Subcutaneous abdominal adipose tissue (tissue), 5 donors: ENCODE measurements at regions not wholly inside any gene's neighbourhood (a gene's known extent, or its start where the extent isn't known, plus 50 kb on each side); places are given as distances from the start of the nearest gene placed in this dataset.

Source experiments
- H3K27ac ChIP-seq: one replicate; pipeline ENCODE4 v1.7.0; 2013; ENCODE audit warnings: low read depth, mild to moderate bottlenecking, inconsistent platforms, low read length, moderate library complexity
- H3K27me3 ChIP-seq, 5 donors: one replicate each; pipeline ENCODE4 v1.7.0; 2013; ENCODE audit warnings: low read length in 5 of 5, inconsistent platforms in 1 of 5; ENCODE audit not compliant: control insufficient read depth in 5 of 5, insufficient read depth in 4 of 5
- H3K36me3 ChIP-seq, 5 donors: one replicate each; pipeline ENCODE4 v1.7.0; 2013; ENCODE audit warnings: low read length in 5 of 5; ENCODE audit not compliant: control insufficient read depth in 5 of 5, insufficient read depth in 5 of 5
- H3K4me1 ChIP-seq, 5 donors: one replicate each; pipeline ENCODE4 v1.7.0; 2013; ENCODE audit warnings: low read length in 5 of 5, mild to moderate bottlenecking in 3 of 5, moderate library complexity in 1 of 5; ENCODE audit not compliant: control insufficient read depth in 5 of 5, insufficient read depth in 5 of 5
- H3K4me3 ChIP-seq, 5 donors: one replicate each; pipeline ENCODE4 v1.7.0; 2013; ENCODE audit warnings: low read length in 5 of 5, low read depth in 1 of 5
- H3K9ac ChIP-seq, 5 donors: one replicate each; pipeline ENCODE4 v1.7.0; 2013; ENCODE audit warnings: low read length in 5 of 5, mild to moderate bottlenecking in 4 of 5, moderate library complexity in 3 of 5
- H3K9me3 ChIP-seq, 5 donors: one replicate each; pipeline ENCODE4 v1.7.0; 2013; ENCODE audit warnings: low read length in 5 of 5; ENCODE audit not compliant: control insufficient read depth in 5 of 5
- donor health status: healthy.
- donor health status: healthy.
- donor health status: healthy.
- donor health status: healthy.
- donor health status: healthy.

DNA sequence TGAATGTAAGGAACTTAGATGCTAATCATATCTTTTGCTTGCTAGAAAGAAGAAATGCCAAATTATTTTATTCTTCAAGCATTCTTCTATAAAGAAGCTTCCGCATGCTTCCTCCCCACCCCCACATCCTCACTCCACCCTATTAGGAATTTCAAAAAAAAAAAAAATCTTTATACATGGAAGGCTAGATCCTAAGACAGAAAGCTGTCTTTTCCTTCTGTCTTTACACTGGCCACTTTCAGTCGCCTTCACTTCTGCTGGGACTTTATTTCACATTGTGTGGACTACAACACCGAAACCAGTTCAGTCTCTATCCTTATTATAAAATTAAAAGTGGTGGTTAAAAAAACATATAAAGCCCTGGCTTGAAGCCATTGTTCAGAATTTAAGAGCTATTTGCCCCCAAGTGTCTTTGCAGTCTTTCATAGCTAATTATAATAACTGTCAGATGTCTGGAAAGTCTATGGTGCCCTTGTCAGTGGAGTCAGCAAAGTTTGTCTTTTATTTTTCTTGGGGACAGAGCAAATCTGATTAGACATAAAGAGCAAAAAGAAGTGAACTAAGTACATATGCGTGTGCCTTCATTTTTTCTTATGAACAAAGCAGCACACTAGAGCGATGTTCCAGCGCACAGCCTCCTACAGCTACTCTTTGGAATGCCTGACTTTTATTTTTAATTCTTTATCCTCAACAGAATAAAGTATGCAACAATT lies 297.7 kb downstream of the PTPRC start:
- H3K9me3 ChIP-seq, result no peaks in the 10 kb centered on the region
- H3K4me1 ChIP-seq, result peaks cover 3 to 35% (median 19%) of the 10 kb centered on the region in 5 donors
- no peaks in the 10 kb centered on the region for H3K27me3 ChIP-seq
- H3K36me3 ChIP-seq, result no peaks in the 10 kb centered on the region
- H3K9ac ChIP-seq, result peak overlapping the region; percentile 73 to 84 (median 78)
- H3K27ac ChIP-seq, result peak overlapping the region; percentile 80
- H3K4me3 ChIP-seq, result peak overlapping the region; percentile 81 to 97 (median 87)

DNA sequence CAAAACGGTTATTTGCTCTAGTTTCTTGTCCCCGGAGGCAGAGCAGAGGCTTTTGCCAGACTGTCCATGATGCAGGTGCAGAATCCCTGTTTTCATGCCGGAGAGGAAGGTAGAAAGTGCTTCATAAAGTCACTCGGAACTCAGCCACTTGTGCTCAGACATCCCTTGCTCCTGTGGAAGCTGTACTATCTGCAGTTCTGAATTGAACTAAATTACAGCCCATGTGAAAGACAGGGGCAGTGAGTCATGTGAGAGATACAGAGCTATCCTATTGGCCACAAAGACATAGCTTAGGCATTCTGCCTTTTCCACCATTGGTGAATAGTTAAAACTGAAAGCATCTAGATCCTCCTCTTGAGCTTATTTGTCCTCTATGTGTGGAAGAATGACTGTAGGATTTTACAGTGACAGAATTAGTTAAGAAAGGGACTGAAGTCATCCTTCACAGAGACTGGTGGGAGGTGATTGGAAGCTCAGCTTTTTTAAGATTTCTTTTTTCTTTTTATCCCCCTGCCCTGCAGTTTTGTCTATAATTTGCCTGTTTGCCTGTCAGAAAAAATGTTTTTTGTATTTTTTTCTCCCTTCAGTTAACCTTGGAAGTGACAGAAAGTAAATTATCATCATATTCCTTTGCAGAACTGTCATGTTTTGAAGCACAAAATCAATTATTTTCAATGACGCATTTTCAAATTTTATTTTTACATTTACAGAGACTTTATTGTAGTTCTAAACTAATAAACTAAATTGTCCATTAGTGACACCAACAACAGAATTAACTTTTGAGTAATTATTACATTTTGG lies 298.6 kb downstream of the PTPRC start:
- Histone ChIP-seq H3K27ac (peak overlapping the region; percentile 80), H3K9ac (peak overlapping the region; percentile 73 to 84 (median 78))

DNA sequence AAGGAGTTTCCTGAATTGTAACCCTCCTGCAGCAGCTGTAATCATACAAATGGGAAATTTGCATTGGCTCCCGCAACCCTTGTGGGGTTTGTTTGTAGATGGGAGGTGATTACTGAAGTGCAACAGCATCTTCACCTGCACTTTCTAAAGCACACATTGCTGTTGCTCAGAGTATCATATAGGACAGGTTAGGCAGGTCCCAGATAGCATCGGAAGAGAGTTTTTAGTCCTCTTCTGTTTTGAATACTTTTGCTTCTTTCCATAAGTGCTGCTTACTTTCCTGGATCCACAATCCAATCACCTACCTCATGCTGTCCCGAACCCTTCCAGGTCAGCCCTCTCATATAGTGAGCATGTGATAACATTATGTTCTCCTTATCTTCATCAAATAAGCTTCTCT lies 300.4 kb downstream of the PTPRC start:
- Histone ChIP-seq H3K27ac (no peak overlapping the region), H3K9me3 (no peaks in the 10 kb centered on the region), H3K4me3 (no peak overlapping the region), H3K9ac (no peak overlapping the region), H3K27me3 (no peaks in the 10 kb centered on the region), H3K4me1 (peaks cover 3 to 29% (median 18%) of the 10 kb centered on the region in 5 donors), H3K36me3 (no peaks in the 10 kb centered on the region)

More for the DNA sequence above, 298.6 kb downstream of the PTPRC start:
- Histone ChIP-seq H3K4me3 (peak overlapping the region; percentile 81 to 97 (median 87)), H3K4me1 (peaks cover 3 to 33% (median 19%) of the 10 kb centered on the region in 5 donors), H3K9me3 (no peaks in the 10 kb centered on the region), H3K27me3 (no peaks in the 10 kb centered on the region), H3K36me3 (no peaks in the 10 kb centered on the region)

DNA sequence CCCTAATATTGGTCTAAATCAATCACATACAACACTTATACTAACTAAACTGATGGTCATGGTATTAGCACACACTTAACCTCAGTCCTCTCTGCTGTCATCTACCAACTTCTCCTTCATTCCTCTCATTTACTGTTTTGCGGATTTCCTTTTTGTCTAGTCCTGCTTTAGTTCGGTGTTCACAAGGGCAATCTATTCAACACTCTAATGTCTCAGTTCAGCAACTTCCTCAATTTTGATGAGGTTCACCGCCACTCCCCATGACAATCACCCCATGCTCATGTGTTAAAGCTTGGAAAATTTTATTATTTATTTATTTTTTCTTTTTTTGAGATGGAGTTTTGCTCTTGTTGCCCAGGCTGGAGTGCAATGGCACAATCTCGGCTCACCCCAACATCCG lies 301.1 kb downstream of the PTPRC start:
- Histone ChIP-seq H3K9ac (no peak overlapping the region), H3K4me1 (peaks cover 3 to 23% (median 14%) of the 10 kb centered on the region in 5 donors), H3K4me3 (no peak overlapping the region), H3K27me3 (no peaks in the 10 kb centered on the region), H3K36me3 (no peaks in the 10 kb centered on the region), H3K27ac (no peak overlapping the region), H3K9me3 (no peaks in the 10 kb centered on the region)

DNA sequence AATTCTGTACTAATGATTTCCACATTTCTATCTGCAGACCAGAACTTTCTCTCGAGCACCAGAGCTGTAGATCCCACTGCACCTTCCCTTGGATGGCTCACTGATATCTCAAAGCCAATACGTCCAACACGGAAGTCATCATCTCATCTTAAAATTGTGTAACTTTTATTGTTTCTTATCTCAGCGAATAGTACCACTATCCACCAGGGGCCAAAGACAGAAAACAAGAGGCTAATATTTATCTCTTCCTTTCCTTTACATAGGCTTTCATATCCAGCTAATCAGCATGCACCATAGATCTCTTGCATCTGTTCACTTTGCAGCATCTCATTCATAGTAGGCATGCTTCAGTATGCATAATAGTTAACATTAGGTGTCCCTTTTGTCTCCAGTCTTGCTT lies 303.6 kb downstream of the PTPRC start:
- no peak overlapping the region for H3K4me3 ChIP-seq
- no peaks in the 10 kb centered on the region for H3K27me3 ChIP-seq
- no peak overlapping the region for H3K27ac ChIP-seq
- H3K4me1 ChIP-seq, result peaks cover 0 to 1% (median 0%) of the 10 kb centered on the region in 5 donors
- no peaks in the 10 kb centered on the region for H3K9me3 ChIP-seq
- no peaks in the 10 kb centered on the region for H3K36me3 ChIP-seq
- no peak overlapping the region for H3K9ac ChIP-seq

DNA sequence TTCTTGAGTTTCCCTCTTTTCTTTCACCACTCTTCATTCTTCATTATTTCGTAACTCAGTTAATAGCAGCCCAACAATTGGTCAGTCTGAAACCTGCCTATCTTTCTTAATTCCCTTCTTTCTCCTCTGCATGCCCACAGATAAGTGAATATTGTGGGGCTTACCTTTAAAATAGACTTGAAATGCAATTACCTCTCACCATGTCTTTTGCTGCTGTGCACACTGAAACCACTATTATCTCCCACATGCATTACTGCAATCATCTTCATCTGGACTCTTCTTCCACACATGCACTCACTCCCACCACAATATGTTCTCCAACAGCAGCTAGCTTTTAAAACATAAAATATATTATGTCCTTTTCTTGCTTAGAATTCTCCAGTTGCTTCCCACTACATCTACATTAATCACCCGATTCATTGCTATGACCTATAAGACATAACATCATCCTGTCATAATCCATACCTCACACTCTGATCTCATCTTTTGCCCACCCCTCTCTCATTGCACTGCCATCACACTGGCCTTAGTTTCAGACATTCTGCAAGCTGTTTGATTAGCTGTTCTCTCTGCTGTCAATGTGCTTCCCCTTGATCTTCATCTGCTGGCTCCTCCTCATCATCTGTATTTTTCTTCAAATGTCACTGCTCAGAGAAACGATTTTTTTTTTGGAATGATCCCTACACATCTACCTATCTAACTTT lies 304.8 kb downstream of the PTPRC start:
- Histone ChIP-seq H3K9me3 (no peaks in the 10 kb centered on the region), H3K27ac (no peak overlapping the region), H3K36me3 (no peaks in the 10 kb centered on the region), H3K9ac (no peak overlapping the region), H3K27me3 (no peaks in the 10 kb centered on the region), H3K4me3 (no peak overlapping the region), H3K4me1 (no peaks in the 10 kb centered on the region)

DNA sequence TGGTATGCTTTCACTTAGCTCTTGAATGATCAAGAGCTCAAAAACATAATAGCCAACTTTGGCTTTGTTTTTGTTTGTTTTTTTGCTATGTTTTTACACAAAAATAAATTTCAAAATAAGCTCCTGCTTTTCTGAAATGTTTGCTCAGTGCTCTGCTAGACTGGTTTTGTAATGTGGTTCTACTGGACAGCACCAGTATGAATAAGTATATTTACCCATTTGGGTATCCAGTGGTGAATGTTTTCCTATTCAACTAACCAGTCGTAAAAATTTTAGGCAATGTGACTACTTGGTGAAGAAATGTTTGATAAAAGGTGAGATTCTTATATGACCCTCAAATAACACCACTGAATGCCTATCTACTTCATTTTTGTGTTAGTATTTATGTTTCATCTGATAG lies 308.6 kb downstream of the PTPRC start:
- H3K9ac ChIP-seq, result no peak overlapping the region
- H3K36me3 ChIP-seq, result no peaks in the 10 kb centered on the region
- H3K27me3 ChIP-seq, result no peaks in the 10 kb centered on the region
- H3K4me1 ChIP-seq, result no peaks in the 10 kb centered on the region
- no peak overlapping the region for H3K27ac ChIP-seq
- peaks cover 0 to 2% (median 0%) of the 10 kb centered on the region in 5 donors for H3K9me3 ChIP-seq
- H3K4me3 ChIP-seq, result no peak overlapping the region

DNA sequence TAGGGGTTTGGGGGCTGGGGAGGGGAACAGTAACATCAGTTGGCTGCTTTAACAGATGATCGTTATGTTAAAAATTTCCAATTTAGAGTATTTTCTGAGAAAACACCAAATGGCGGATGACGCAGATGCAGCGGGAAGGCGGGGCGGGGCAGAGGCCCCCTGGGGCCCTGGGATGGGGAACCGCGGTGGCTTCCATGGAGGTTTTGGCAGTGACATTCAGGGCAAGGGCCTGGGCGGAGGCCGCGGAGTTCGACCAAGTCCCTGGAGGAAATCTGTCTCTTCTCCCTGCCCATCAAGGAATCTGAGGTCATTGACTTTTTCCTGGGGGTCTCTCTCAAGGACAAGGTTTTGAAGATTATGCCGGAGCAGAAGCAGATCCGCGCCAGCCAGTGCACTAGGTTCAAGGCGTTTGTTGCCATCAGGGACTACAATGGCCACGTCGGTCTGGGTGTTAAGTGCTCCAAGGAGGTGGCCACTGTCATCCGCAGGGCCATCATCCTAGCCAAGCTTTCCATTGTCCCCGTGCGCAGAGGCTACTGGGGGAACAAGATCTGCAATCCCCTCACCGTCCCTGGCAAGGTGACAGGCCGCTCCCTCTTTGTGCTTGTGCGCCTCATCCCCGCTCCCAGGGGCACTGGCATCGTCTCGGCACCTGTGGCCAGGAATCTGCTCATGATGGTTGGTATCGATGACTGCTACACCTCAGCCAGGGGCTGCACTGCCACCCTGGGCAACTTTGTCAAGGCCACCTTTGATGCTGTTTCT lies 310.2 kb downstream of the PTPRC start:
- Histone ChIP-seq H3K9ac (no peak overlapping the region), H3K27ac (no peak overlapping the region), H3K36me3 (no peaks in the 10 kb centered on the region), H3K4me3 (no peak overlapping the region), H3K27me3 (no peaks in the 10 kb centered on the region), H3K4me1 (no peaks in the 10 kb centered on the region), H3K9me3 (peaks cover 0 to 2% (median 0%) of the 10 kb centered on the region in 5 donors)

DNA sequence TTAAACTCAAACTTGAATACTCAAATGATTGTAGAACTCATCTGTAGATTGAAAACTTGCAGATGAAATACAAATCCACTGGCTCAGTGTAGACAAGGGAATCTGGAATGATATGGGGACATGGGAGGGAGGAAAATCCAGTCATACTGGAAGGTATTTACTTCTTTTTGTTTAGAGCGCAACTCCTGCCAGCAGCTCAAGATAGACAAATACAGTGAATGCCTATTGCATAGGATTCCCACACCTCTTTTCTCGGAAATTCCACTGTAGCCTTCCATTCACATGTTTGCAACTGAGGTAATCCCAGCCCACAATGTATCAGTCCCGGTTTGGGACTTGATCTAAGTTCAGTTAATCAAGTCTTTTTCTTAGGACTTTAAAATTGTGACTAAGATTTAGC lies 311.2 kb downstream of the PTPRC start:
- no peak overlapping the region for H3K27ac ChIP-seq
- H3K36me3 ChIP-seq, result no peaks in the 10 kb centered on the region
- peaks cover 0 to 2% (median under 1%) of the 10 kb centered on the region in 5 donors for H3K9me3 ChIP-seq
- no peak overlapping the region for H3K9ac ChIP-seq
- H3K27me3 ChIP-seq, result no peaks in the 10 kb centered on the region
- H3K4me1 ChIP-seq, result no peaks in the 10 kb centered on the region
- no peak overlapping the region for H3K4me3 ChIP-seq
